GM23338 (cell line): ENCODE measurements at regions not wholly inside any gene's neighbourhood (a gene's known extent, or its start where the extent isn't known, plus 50 kb on each side); places are given as distances from the start of the nearest gene placed in this dataset.
"Not testable (repeated sequence)": the region's sequence is repeated elsewhere in the genome, so short reads cannot be mapped to it uniquely, and the experiment has no call there.

Experiments used
- ATAC-seq: fragments of 200-7000 bp; cut with Tn5 transposase; 3 replicates; pipeline ENCODE4 v1.9.1; 2020
- DNase-seq: peaks from one replicate; pipeline ENCODE4 v3.0.0-alpha.2; 2015; ENCODE audit warnings: low spot score
- H2AFZ ChIP-seq: fragments of 200-600 bp; sonication (generic); 2 replicates; pipeline ENCODE4 v1.8.0; 2016; ENCODE audit warnings: antibody characterized with exemption, mild to moderate bottlenecking, moderate library complexity
- H3F3A ChIP-seq: fragments of 200-600 bp; sonication (generic); replicated peaks from 2 replicates; pipeline ENCODE4 v1.8.0; 2017; ENCODE audit warnings: antibody characterized with exemption, mixed run types, low read depth
- H3K27ac ChIP-seq: fragments of 200-600 bp; sonication (generic); 2 replicates; pipeline ENCODE4 v1.6.1; 2016; ENCODE audit warnings: low read depth
- H3K27me3 ChIP-seq: fragments of 200-600 bp; sonication (generic); 2 replicates; pipeline ENCODE4 v1.8.0; 2016; ENCODE audit warnings: mild to moderate bottlenecking, mixed run types, moderate library complexity; ENCODE audit not compliant: insufficient read depth
- H3K36me3 ChIP-seq: fragments of 200-600 bp; sonication (generic); 2 replicates; pipeline ENCODE4 v1.8.0; 2016; ENCODE audit warnings: mild to moderate bottlenecking; ENCODE audit not compliant: insufficient read depth
- H3K4me1 ChIP-seq: fragments of 200-600 bp; sonication (generic); 2 replicates; pipeline ENCODE4 v1.8.0; 2016; ENCODE audit warnings: mild to moderate bottlenecking, moderate library complexity; ENCODE audit not compliant: insufficient read depth
- H3K4me2 ChIP-seq: fragments of 200-600 bp; sonication (generic); 2 replicates; pipeline ENCODE4 v1.7.1; 2017; ENCODE audit warnings: mixed run types
- H3K4me3 ChIP-seq: fragments of 200-600 bp; sonication (generic); 2 replicates; pipeline ENCODE4 v1.6.1; 2016; ENCODE audit warnings: mixed run types
- H3K79me2 ChIP-seq: fragments of 200-600 bp; sonication (generic); replicated peaks from 2 replicates; pipeline ENCODE4 v1.8.0; 2017; ENCODE audit warnings: mild to moderate bottlenecking; ENCODE audit not compliant: insufficient read depth
- H3K9me2 ChIP-seq: fragments of 200-600 bp; sonication (generic); 2 replicates; pipeline ENCODE4 v1.8.0; 2017; ENCODE audit not compliant: insufficient read depth
- H4K20me1 ChIP-seq: fragments of 200-600 bp; sonication (generic); replicated peaks from 2 replicates; pipeline ENCODE4 v1.8.0; 2017; ENCODE audit warnings: mild to moderate bottlenecking; ENCODE audit not compliant: insufficient read depth
- H3K27ac Mint-ChIP-seq: 2 replicates; pipeline ENCODE4 v1.8.0; 2020; ENCODE audit warnings: inconsistent platforms, mild to moderate bottlenecking, moderate library complexity, mixed read lengths
- H3K27me3 Mint-ChIP-seq: 3 replicates; pipeline ENCODE4 v1.8.0; 2022; ENCODE audit warnings: low read depth, mild to moderate bottlenecking, moderate library complexity, mixed read lengths, inconsistent platforms; ENCODE audit not compliant: insufficient read depth, poor library complexity
- H3K36me3 Mint-ChIP-seq: 3 replicates; pipeline ENCODE4 v1.8.0; 2021; ENCODE audit warnings: low read depth, mild to moderate bottlenecking, inconsistent platforms, moderate library complexity, mixed read lengths
- H3K4me1 Mint-ChIP-seq: 3 replicates; pipeline ENCODE4 v1.8.0; 2020; ENCODE audit warnings: mild to moderate bottlenecking, inconsistent platforms, mixed read lengths
- H3K4me3 Mint-ChIP-seq: 3 replicates; pipeline ENCODE4 v1.8.0; 2021; ENCODE audit warnings: moderate library complexity, mild to moderate bottlenecking, inconsistent platforms, mixed read lengths
- H3K9me3 Mint-ChIP-seq: 3 replicates; pipeline ENCODE4 v1.8.0; 2020; ENCODE audit warnings: moderate library complexity, mild to moderate bottlenecking, inconsistent platforms, mixed read lengths
- EZH2phosphoT487 ChIP-seq: fragments of 200-600 bp; sonication (generic); IDR thresholded peaks from one replicate; pipeline ENCODE4 v1.8.1; 2018; ENCODE audit warnings: antibody characterized with exemption; ENCODE audit not compliant: unreplicated experiment
- TF ChIP-seq, protein P1 (sequence below): fragments of 250-450 bp; sonication (Bioruptor Pico); IDR thresholded peaks from 2 replicates; pipeline ENCODE4 v1.5.0; 2020; ENCODE audit warnings: mild to moderate bottlenecking, moderate library complexity
- TF ChIP-seq, protein P2 (sequence below), 2 experiments: fragments of 200-600 bp in 1 of 2; sonication (generic) in 1 of 2; conservative IDR thresholded peaks; 2 replicates each; pipeline versions ENCODE4 v1.5.1 to v1.6.1; 2016 to 2017; ENCODE audit warnings: antibody characterized with exemption in 2 of 2, low read depth in 2 of 2, mild to moderate bottlenecking in 2 of 2, moderate library complexity in 1 of 2

- TF ChIP-seq, protein P1, sequence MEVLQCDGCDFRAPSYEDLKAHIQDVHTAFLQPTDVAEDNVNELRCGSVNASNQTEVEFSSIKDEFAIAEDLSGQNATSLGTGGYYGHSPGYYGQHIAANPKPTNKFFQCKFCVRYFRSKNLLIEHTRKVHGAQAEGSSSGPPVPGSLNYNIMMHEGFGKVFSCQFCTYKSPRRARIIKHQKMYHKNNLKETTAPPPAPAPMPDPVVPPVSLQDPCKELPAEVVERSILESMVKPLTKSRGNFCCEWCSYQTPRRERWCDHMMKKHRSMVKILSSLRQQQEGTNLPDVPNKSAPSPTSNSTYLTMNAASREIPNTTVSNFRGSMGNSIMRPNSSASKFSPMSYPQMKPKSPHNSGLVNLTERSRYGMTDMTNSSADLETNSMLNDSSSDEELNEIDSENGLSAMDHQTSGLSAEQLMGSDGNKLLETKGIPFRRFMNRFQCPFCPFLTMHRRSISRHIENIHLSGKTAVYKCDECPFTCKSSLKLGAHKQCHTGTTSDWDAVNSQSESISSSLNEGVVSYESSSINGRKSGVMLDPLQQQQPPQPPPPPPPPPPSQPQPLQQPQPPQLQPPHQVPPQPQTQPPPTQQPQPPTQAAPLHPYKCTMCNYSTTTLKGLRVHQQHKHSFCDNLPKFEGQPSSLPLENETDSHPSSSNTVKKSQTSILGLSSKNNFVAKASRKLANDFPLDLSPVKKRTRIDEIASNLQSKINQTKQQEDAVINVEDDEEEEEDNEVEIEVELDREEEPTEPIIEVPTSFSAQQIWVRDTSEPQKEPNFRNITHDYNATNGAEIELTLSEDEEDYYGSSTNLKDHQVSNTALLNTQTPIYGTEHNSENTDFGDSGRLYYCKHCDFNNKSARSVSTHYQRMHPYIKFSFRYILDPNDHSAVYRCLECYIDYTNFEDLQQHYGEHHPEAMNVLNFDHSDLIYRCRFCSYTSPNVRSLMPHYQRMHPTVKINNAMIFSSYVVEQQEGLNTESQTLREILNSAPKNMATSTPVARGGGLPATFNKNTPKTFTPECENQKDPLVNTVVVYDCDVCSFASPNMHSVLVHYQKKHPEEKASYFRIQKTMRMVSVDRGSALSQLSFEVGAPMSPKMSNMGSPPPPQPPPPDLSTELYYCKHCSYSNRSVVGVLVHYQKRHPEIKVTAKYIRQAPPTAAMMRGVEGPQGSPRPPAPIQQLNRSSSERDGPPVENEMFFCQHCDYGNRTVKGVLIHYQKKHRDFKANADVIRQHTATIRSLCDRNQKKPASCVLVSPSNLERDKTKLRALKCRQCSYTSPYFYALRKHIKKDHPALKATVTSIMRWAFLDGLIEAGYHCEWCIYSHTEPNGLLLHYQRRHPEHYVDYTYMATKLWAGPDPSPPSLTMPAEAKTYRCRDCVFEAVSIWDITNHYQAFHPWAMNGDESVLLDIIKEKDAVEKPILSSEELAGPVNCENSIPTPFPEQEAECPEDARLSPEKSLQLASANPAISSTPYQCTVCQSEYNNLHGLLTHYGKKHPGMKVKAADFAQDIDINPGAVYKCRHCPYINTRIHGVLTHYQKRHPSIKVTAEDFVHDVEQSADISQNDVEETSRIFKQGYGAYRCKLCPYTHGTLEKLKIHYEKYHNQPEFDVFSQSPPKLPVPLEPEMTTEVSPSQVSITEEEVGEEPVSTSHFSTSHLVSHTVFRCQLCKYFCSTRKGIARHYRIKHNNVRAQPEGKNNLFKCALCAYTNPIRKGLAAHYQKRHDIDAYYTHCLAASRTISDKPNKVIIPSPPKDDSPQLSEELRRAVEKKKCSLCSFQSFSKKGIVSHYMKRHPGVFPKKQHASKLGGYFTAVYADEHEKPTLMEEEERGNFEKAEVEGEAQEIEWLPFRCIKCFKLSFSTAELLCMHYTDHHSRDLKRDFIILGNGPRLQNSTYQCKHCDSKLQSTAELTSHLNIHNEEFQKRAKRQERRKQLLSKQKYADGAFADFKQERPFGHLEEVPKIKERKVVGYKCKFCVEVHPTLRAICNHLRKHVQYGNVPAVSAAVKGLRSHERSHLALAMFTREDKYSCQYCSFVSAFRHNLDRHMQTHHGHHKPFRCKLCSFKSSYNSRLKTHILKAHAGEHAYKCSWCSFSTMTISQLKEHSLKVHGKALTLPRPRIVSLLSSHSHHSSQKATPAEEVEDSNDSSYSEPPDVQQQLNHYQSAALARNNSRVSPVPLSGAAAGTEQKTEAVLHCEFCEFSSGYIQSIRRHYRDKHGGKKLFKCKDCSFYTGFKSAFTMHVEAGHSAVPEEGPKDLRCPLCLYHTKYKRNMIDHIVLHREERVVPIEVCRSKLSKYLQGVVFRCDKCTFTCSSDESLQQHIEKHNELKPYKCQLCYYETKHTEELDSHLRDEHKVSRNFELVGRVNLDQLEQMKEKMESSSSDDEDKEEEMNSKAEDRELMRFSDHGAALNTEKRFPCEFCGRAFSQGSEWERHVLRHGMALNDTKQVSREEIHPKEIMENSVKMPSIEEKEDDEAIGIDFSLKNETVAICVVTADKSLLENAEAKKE (CRISPR knock-in tag), result no peak
Observed at GRCh38 chr14:89730687-89731086, 223.8 kb downstream of the EFCAB11 start (continued).

GRCh38 chr14:89728964-89729363 is 225.6 kb downstream of the EFCAB11 start:
- H3K4me1 ChIP-seq, result no peaks in the 10 kb centered on the region; the same call in 1 of the 2 replicates
- 0 out of 2 replicates have a peak overlapping the region, but pooled peaks have one; percentile 5 for H2AFZ ChIP-seq
- TF ChIP-seq, protein P2, sequence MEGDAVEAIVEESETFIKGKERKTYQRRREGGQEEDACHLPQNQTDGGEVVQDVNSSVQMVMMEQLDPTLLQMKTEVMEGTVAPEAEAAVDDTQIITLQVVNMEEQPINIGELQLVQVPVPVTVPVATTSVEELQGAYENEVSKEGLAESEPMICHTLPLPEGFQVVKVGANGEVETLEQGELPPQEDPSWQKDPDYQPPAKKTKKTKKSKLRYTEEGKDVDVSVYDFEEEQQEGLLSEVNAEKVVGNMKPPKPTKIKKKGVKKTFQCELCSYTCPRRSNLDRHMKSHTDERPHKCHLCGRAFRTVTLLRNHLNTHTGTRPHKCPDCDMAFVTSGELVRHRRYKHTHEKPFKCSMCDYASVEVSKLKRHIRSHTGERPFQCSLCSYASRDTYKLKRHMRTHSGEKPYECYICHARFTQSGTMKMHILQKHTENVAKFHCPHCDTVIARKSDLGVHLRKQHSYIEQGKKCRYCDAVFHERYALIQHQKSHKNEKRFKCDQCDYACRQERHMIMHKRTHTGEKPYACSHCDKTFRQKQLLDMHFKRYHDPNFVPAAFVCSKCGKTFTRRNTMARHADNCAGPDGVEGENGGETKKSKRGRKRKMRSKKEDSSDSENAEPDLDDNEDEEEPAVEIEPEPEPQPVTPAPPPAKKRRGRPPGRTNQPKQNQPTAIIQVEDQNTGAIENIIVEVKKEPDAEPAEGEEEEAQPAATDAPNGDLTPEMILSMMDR (conservative IDR thresholded peaks at IDR 0.05; ENCODE audit: low read depth in 2 of 2), result no peak
- TF ChIP-seq EZH2phosphoT487, result no peak
- no peak overlapping the region for H3K27ac ChIP-seq
- Mint-ChIP-seq H3K4me1 (peaks cover 12% of the 10 kb centered on the region), H3K36me3 (no peaks in the 10 kb centered on the region), H3K27me3 (peaks cover 3% of the 10 kb centered on the region), H3K4me3 (no peak overlapping the region), H3K27ac (no peak overlapping the region), H3K9me3 (no peaks in the 10 kb centered on the region)
- H3K9me2 ChIP-seq, result peaks cover 4% of the 10 kb centered on the region; the same call in 1 of the 2 replicates
- no peak overlapping the region for H3K4me3 ChIP-seq
- H3K79me2 ChIP-seq, result no peaks in the 10 kb centered on the region
- H3K4me2 ChIP-seq, result no peak overlapping the region
- H3F3A ChIP-seq, result no peaks in the 10 kb centered on the region
- H3K27me3 ChIP-seq, result no peaks in the 10 kb centered on the region
- no peaks in the 10 kb centered on the region for H3K36me3 ChIP-seq
- no peaks in the 10 kb centered on the region for H4K20me1 ChIP-seq
- ATAC-seq (no peak), DNase-seq (no peak)

- not testable (repeated sequence) for H3K9me2 ChIP-seq, H2AFZ ChIP-seq, H3K79me2 ChIP-seq, H3K27me3 Mint-ChIP-seq, H3K27ac ChIP-seq, H3F3A ChIP-seq, H3K4me2 ChIP-seq, H3K36me3 ChIP-seq, H3K4me3 ChIP-seq, H3K27me3 ChIP-seq, H3K4me3 Mint-ChIP-seq, H3K9me3 Mint-ChIP-seq, H4K20me1 ChIP-seq, H3K36me3 Mint-ChIP-seq, DNase-seq, ATAC-seq, H3K27ac Mint-ChIP-seq
- peaks cover 18% of the 10 kb centered on the region for H3K4me1 ChIP-seq
- peaks cover 28% of the 10 kb centered on the region for H3K4me1 Mint-ChIP-seq
Observed at GRCh38 chr14:89726226-89726625, 228.3 kb downstream of the EFCAB11 start.
